ENCODE measurements at regions not wholly inside any gene's neighbourhood (a gene's known extent, or its start where the extent isn't known, plus 50 kb on each side); places are given as distances from the start of the nearest gene placed in this dataset.

DNA sequence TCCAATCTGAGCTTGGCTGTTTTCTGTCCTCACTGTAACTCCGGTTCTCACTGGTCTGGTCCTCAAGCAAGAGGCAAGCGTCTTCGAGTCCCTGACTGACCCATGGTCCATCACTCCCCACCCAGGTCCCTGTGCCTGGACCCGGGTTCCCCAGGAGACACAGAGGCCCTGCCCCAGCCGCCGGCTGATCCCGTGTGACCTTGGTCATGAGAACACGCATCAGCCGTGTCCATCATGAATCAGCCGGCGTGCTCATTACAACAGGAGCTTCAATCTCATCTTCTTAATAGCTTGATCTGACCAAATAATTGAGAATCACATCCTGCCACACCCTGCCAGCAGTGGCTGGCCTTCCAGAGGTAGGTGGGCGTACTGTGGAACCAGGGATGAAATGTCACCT is 545.1 kb downstream of the BRD1 start:
- DNase-seq (ENCODE audit: low read depth in 1 of 2, low spot score in 1 of 2) = no peak
- in situ Hi-C loops (cut with HindIII; ENCODE audit: low pct_unique_long_range_greater_than_20kb, low sequenced_read_pairs) = no loop called here
- TF ChIP-seq JUND (IDR thresholded peaks at IDR 0.05; ENCODE audit: low read depth) = no peak

DNA sequence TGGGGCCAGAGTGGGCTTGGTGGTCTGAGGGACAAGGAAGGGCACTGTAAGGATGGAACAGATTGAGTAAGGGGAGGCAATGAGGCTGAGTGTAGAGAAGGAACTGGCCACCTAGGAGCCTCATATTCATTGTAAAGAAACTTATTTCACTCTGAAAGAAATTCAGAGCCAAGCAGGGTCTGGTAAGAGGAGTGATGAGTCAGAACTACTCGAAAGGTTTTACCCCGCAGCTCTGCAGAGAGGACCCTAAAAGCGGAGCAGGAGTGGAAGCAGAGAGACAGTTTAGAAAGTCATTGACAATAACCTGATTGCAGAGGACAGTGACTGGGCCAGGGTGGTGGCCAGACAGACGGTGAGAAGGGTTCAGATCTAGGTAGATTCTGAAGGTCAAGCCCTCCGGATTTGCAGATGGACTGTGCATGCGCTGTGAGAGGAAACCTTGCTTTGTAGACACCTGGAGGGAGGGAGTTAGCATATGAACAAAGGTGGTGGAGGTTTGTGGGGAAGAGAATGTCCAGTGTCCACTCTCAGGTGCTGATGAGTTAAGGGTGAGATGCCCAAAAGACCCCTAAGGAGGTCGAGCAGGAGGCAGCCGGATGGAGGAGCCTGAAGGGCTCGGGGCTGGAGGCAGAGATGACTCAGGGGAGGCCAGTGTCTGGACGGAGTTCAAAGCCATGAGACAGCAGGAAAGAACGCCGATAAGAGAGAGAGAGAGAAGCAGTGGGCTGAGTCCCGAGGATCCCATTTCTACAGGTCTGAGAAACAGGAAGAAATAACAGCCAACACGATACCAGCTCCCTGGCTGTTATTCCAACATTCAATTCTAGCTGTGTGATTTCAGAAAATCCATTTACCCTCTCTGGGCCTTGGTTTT is 546.0 kb downstream of the BRD1 start:
- no peak for TF ChIP-seq JUND (IDR thresholded peaks at IDR 0.05; ENCODE audit: low read depth)
- in situ Hi-C loops (cut with HindIII; ENCODE audit: low pct_unique_long_range_greater_than_20kb, low sequenced_read_pairs) = no loop called here
- DNase-seq (ENCODE audit: low read depth in 1 of 2, low spot score in 1 of 2) = no peak

DNA sequence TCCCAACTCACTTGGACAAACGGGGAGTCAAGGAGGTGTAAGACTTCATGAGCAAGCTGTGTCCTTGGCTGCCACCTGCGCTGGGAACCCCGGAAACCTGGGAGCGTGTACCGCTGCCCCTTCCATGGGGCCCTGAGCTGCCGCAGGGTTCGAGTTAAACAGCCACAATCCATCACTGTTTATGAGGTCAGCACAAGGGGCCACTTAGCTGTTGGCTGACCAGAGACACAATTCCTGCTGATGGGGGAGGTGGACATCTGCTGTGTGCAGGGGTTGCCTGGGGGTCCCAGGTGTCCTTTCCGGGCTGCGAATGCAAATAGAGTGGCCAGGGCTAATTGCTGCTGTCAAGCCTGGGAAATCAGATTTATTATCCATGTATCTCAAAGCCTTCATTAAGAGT is 549.3 kb downstream of the BRD1 start:
- TF ChIP-seq JUND (IDR thresholded peaks at IDR 0.05; ENCODE audit: low read depth) = no peak
- DNase-seq (ENCODE audit: low read depth in 1 of 2, low spot score in 1 of 2) = no peak
- in situ Hi-C loops (cut with HindIII; ENCODE audit: low pct_unique_long_range_greater_than_20kb, low sequenced_read_pairs) = no loop called here

DNA sequence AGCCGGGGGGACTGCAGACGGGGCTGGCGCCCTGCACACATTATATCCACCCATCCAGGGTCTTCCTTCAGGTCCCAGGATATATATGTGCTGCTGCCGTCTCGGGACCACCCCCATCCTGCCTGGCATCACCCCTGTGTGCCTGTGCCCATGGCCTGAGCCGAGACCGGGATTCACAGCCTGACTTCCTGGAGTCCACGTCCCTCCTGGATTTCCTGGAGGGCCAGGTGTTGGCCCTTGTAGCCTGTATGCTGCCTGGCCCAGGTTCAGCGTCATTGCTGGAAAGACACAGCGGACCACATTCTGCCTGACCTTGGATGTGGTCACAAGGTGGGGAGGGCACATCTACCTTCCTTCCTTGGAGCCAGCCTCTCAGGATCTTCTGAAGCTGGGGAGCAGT is 551.1 kb downstream of the BRD1 start:
- no peak for TF ChIP-seq JUND (IDR thresholded peaks at IDR 0.05; ENCODE audit: low read depth)
- DNase-seq (ENCODE audit: low read depth in 1 of 2, low spot score in 1 of 2) = no peak
- in situ Hi-C loops (cut with HindIII; ENCODE audit: low pct_unique_long_range_greater_than_20kb, low sequenced_read_pairs) = no loop called here

DNA sequence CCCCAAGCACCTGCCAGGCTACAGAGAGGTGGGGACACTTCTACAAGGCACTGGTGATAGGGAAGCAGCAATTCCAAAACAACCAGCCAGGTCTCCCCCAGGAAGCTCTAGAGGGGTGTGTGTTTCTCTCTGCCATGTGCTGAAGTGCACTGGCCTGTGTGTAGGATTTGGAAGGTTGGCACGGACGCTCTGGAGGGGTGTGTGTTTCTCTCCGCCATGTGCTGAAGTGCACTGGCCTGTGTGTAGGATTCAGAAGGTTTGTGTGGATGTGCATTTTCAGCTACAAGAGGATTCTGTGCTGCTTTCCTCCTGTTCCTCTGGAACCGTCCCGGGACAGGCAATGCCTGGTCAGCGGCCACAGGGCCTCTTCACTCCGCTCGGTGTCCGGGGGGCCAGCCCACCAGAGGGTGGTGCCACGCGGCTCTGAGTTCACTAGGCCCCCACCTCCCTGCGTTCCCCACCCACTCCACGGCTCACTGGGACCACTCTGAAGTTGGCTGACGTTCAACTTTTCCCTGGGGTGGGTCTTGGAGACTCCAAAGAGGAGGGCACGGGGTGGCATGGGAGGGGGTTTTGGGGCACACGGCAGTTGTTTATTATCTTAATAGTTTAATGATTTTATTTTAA is 552.8 kb downstream of the BRD1 start:
- no peak for DNase-seq (ENCODE audit: low read depth in 1 of 2, low spot score in 1 of 2)
- in situ Hi-C loops (cut with HindIII; ENCODE audit: low pct_unique_long_range_greater_than_20kb, low sequenced_read_pairs) = no loop called here
- no peak for TF ChIP-seq JUND (IDR thresholded peaks at IDR 0.05; ENCODE audit: low read depth)

DNA sequence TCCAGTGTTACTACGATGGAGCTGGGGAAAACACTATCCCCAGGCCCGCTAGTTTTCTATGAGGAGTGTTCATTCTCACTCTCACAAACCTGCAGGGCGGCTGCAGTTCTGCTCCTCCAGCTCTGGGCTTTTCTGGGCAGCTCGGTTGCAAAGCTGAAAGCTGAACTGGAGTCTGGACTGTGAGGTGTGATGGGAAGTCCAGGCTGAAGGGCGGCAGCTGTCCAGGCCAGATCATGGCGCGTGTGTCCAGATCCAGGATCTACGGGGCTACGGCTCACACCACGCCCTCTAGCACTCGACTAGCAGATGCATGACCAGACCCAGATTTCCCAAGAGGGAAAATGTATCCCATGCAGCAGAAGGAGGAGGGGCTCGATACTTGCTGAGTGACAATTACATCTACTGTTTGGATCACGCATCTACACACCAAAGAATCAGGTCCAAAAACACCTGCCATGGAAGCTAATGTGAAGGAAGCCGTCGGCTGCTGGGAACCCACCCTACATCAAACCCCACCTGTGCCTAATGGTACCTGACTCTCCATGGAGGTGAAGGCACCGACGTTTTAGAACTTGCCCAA is 555.0 kb downstream of the BRD1 start:
- in situ Hi-C loops (cut with HindIII; ENCODE audit: low pct_unique_long_range_greater_than_20kb, low sequenced_read_pairs) = no loop called here
- no peak for DNase-seq (ENCODE audit: low read depth in 1 of 2, low spot score in 1 of 2)
- TF ChIP-seq JUND (IDR thresholded peaks at IDR 0.05; ENCODE audit: low read depth) = no peak

DNA sequence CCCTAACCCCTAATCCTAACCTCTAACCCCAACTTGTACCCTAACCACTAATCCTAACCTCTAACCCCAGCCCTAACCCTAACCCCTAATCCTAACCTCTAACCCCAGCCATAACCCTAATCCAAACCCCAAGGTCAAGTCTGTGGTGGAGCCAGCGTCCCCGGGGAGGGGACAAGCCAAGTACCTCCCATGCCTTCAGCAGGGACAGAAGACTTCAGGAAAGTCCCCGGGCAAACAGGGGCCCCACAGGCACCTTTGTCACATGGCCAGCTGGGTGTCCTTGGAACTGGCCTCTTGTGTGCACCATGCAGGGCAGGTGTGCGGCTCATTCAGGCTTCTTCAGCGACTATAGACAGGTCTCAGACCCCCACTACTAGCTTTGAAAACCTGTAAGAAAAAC is 555.8 kb downstream of the BRD1 start:
- TF ChIP-seq JUND (IDR thresholded peaks at IDR 0.05; ENCODE audit: low read depth) = no peak
- DNase-seq (ENCODE audit: low read depth in 1 of 2, low spot score in 1 of 2) = no peak
- in situ Hi-C loops (cut with HindIII; ENCODE audit: low pct_unique_long_range_greater_than_20kb, low sequenced_read_pairs) = no loop called here

DNA sequence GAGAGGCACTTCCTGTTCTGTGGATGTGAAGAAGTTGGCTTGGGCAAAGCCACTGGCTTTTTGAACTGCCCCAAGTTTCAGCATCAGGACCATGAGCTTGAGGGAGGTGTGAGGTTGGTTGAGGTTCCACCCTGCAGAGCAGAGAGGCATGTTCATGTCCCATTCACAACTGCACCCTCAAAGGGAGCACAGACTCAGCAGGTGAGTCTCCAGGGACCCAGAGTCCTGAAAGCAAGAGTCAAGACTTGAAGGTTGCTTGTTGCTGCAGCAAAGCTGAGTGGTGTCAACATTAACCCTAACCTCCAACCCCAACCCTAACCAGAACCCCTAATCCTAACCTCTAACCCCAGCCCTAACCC is 556.3 kb downstream of the BRD1 start:
- no peak for TF ChIP-seq JUND (IDR thresholded peaks at IDR 0.05; ENCODE audit: low read depth)
- no peak for DNase-seq (ENCODE audit: low read depth in 1 of 2, low spot score in 1 of 2)
- in situ Hi-C loops (cut with HindIII; ENCODE audit: low pct_unique_long_range_greater_than_20kb, low sequenced_read_pairs) = no loop called here

DNA sequence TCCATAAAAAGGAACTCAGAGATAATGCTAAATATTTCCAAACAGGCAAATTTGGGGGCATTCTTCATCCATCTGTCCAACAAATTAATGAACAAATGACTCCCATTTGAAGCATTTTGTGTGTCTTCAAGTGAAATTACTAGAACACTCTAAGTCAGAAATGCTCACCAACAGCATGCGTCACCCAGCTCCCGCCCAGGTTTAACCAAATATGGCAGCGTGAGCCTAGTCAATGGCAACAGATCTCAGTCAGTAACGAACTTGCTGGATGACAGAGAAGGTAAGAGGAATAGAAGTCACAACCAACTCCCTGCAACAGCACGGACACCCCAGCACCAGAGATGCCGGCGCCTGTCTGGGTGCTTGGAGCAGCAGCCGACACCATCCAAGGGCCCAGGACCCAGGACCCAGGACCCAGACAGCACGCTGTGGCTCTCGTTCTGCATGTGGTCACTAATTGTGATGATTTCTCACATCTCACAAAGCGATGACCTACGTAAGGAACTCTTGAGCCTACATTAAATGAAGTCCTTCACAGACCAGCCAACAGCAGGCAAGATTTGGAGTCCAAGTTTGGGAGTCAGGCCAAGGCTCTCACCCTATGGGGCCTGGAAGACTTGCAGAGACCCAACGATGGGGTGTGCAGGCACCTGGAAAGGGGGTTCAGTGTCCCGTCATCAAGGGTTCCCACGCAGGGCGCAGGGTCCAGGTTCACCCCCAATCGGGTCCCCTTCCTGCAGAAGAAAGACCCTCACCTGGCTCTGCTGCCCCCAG is 556.9 kb downstream of the BRD1 start:
- in situ Hi-C loops (cut with HindIII; ENCODE audit: low pct_unique_long_range_greater_than_20kb, low sequenced_read_pairs) = no loop called here
- no peak for TF ChIP-seq JUND (IDR thresholded peaks at IDR 0.05; ENCODE audit: low read depth)
- DNase-seq (ENCODE audit: low read depth in 1 of 2, low spot score in 1 of 2) = no peak

DNA sequence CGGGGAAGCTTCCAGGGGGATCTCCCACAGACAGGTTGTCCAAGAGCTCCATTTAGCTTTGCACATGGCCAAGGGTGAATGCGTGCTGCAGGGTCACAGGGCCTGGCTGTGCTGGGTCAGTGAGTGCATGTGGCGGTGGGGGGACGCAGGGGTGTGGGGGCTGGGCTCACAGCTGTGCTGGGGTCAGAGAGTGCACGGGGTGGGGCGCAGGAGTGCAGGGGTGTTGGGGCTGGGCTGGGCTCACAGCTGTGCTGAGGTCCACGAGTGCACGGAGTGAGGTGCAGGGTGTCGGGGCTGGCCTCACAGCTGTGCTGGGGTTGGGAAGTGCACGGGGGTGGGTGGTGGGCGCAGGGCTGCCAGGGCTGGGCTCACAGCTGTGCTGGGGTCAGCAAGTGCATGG is 557.7 kb downstream of the BRD1 start:
- no peak for DNase-seq (ENCODE audit: low read depth in 1 of 2, low spot score in 1 of 2)
- in situ Hi-C loops (cut with HindIII; ENCODE audit: low pct_unique_long_range_greater_than_20kb, low sequenced_read_pairs) = no loop called here
- no peak for TF ChIP-seq JUND (IDR thresholded peaks at IDR 0.05; ENCODE audit: low read depth)

DNA sequence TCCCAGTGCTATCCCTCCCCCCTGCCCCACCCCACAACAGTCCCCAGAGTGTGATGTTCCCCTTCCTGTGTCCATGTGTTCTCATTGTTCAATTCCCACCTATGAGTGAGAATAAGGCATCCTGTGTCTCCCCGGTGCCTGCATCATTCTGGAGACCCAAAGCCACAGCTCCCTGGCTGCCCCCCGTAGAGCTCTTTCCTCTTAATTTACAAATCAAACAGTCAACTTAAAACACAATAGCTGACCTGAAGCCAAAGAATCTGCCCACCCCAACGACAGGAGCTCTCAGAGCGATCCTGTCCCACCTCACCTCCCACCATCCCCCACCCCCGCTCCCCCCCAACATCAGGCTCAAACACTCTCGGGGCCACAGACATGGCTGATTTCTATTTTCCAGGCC is 558.3 kb downstream of the BRD1 start:
- no peak for TF ChIP-seq JUND (IDR thresholded peaks at IDR 0.05; ENCODE audit: low read depth)
- in situ Hi-C loops (cut with HindIII; ENCODE audit: low pct_unique_long_range_greater_than_20kb, low sequenced_read_pairs) = no loop called here

DNA sequence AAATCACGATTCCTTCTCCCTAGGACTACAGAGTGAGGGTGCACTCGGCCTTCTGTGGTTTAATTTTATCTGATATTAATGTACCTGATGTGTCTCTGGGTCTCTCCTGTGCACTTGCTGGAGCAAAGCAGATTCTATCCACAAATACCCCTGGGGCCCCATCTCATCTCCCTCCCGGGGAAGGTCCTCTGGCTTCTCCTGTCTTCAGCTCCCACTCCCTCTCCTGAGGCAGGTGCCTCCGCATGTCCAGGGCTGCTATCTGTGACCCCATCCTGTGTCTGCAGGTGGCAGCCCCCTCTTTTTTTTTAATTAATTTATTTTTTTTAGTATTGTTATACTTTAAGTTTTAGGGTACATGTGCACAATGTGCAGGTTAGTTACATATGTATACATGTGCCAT is 558.7 kb downstream of the BRD1 start:
- no peak for TF ChIP-seq JUND (IDR thresholded peaks at IDR 0.05; ENCODE audit: low read depth)
- in situ Hi-C loops (cut with HindIII; ENCODE audit: low pct_unique_long_range_greater_than_20kb, low sequenced_read_pairs) = no loop called here
- no peak for DNase-seq (ENCODE audit: low read depth in 1 of 2, low spot score in 1 of 2)

More for the DNA sequence above, 558.3 kb downstream of the BRD1 start:
- DNase-seq (ENCODE audit: low read depth in 1 of 2, low spot score in 1 of 2) = no peak

DNA sequence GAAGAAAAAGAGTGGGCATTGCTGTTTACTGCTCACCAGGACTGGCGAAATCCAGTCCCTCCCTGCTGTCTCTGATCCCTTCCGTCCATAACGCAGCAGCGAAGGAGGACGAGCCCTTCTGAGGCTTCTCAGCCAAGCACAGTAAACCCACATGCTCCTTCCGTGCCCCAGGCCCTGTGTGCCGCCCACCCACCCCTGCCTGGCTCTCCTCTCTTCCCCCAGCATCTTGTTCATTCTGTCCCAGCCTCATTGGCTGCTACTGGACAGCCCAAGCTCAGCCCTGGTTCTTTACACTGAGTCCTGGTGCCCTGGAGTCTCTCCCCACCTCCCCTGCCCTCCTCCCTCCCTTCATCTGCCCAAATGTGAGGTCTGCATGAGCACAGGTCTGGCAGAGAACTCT is 559.7 kb downstream of the BRD1 start:
- in situ Hi-C loops (cut with HindIII; ENCODE audit: low pct_unique_long_range_greater_than_20kb, low sequenced_read_pairs) = no loop called here
- DNase-seq (ENCODE audit: low read depth in 1 of 2, low spot score in 1 of 2) = no peak

More for the DNA sequence above, 559.7 kb downstream of the BRD1 start:
- no peak for TF ChIP-seq JUND (IDR thresholded peaks at IDR 0.05; ENCODE audit: low read depth)
